ENCODE measurements at regions not wholly inside any gene's neighbourhood (a gene's known extent, or its start where the extent isn't known, plus 50 kb on each side); places are given as distances from the start of the nearest gene placed in this dataset.

GRCh38 chr3:102063572-102063971, 214.3 kb downstream of the NFKBIZ start:
- Histone ChIP-seq H3K27me3 (ENCODE audit: insufficient read depth, low read length) (no peaks in the 10 kb centered on the region), H3K4me2 (ENCODE audit: insufficient read depth, low read length) (no peak overlapping the region), H3K4me3 (ENCODE audit: insufficient read depth, low read length) (no peak overlapping the region), H3K36me3 (ENCODE audit: insufficient read depth, low read length) (no peaks in the 10 kb centered on the region), H3K79me2 (ENCODE audit: insufficient read depth, low read length) (no peaks in the 10 kb centered on the region), H4K20me1 (ENCODE audit: insufficient read depth, low read length) (no peaks in the 10 kb centered on the region), H3K9me3 (ENCODE audit: low read depth, low read length) (no peaks in the 10 kb centered on the region), H3K27ac (ENCODE audit: low read depth, low read length) (no peak overlapping the region), H2AFZ (ENCODE audit: low read length) (no peak overlapping the region), H3K4me1 (ENCODE audit: insufficient read depth, low read length) (peaks cover 10% of the 10 kb centered on the region)
- no peak for TF ChIP-seq CTCF (IDR thresholded peaks at IDR 0.05; ENCODE audit: extremely low read depth, low read depth, low read length)
- DNase-seq (ENCODE audit: insufficient read length, low spot score, missing footprints) = no peak

- no peaks in the 10 kb centered on the region for H3K36me3 ChIP-seq (ENCODE audit: insufficient read depth, low read length)
- H3K27ac ChIP-seq (ENCODE audit: low read depth, low read length) = no peak overlapping the region
- DNase-seq (ENCODE audit: insufficient read length, low spot score, missing footprints) = no peak
- no peak overlapping the region for H2AFZ ChIP-seq (ENCODE audit: low read length)
- no peaks in the 10 kb centered on the region for H3K79me2 ChIP-seq (ENCODE audit: insufficient read depth, low read length)
- H3K4me2 ChIP-seq (ENCODE audit: insufficient read depth, low read length) = no peak overlapping the region
- no peaks in the 10 kb centered on the region for H3K27me3 ChIP-seq (ENCODE audit: insufficient read depth, low read length)
- H3K4me1 ChIP-seq (ENCODE audit: insufficient read depth, low read length) = peaks cover 21% of the 10 kb centered on the region
- TF ChIP-seq CTCF (IDR thresholded peaks at IDR 0.05; ENCODE audit: extremely low read depth, low read depth, low read length) = no peak
- no peaks in the 10 kb centered on the region for H3K9me3 ChIP-seq (ENCODE audit: low read depth, low read length)
- no peaks in the 10 kb centered on the region for H4K20me1 ChIP-seq (ENCODE audit: insufficient read depth, low read length)
- H3K4me3 ChIP-seq (ENCODE audit: insufficient read depth, low read length) = no peak overlapping the region
These were observed 217.2 kb downstream of the NFKBIZ start for GRCh38 chr3:102066470-102066869.

GRCh38 chr3:102068327-102068726, 219.0 kb downstream of the NFKBIZ start:
- no peaks in the 10 kb centered on the region for H4K20me1 ChIP-seq (ENCODE audit: insufficient read depth, low read length)
- TF ChIP-seq CTCF (IDR thresholded peaks at IDR 0.05; ENCODE audit: extremely low read depth, low read depth, low read length) = no peak
- peaks cover 21% of the 10 kb centered on the region for H3K4me1 ChIP-seq (ENCODE audit: insufficient read depth, low read length)
- DNase-seq (ENCODE audit: insufficient read length, low spot score, missing footprints) = no peak
- no peak overlapping the region for H2AFZ ChIP-seq (ENCODE audit: low read length)
- no peaks in the 10 kb centered on the region for H3K27me3 ChIP-seq (ENCODE audit: insufficient read depth, low read length)
- H3K9me3 ChIP-seq (ENCODE audit: low read depth, low read length) = no peaks in the 10 kb centered on the region
- no peaks in the 10 kb centered on the region for H3K79me2 ChIP-seq (ENCODE audit: insufficient read depth, low read length)
- H3K36me3 ChIP-seq (ENCODE audit: insufficient read depth, low read length) = no peaks in the 10 kb centered on the region
- H3K27ac ChIP-seq (ENCODE audit: low read depth, low read length) = peak overlapping the region; percentile 78
- H3K4me3 ChIP-seq (ENCODE audit: insufficient read depth, low read length) = no peak overlapping the region
- H3K4me2 ChIP-seq (ENCODE audit: insufficient read depth, low read length) = no peak overlapping the region

- Histone ChIP-seq H3K27ac (ENCODE audit: low read depth, low read length) (peak overlapping the region; percentile 78), H4K20me1 (ENCODE audit: insufficient read depth, low read length) (no peaks in the 10 kb centered on the region), H3K79me2 (ENCODE audit: insufficient read depth, low read length) (no peaks in the 10 kb centered on the region), H3K36me3 (ENCODE audit: insufficient read depth, low read length) (no peaks in the 10 kb centered on the region), H3K4me1 (ENCODE audit: insufficient read depth, low read length) (peaks cover 21% of the 10 kb centered on the region), H2AFZ (ENCODE audit: low read length) (no peak overlapping the region), H3K9me3 (ENCODE audit: low read depth, low read length) (no peaks in the 10 kb centered on the region), H3K27me3 (ENCODE audit: insufficient read depth, low read length) (no peaks in the 10 kb centered on the region), H3K4me2 (ENCODE audit: insufficient read depth, low read length) (peak overlapping the region; percentile 54), H3K4me3 (ENCODE audit: insufficient read depth, low read length) (no peak overlapping the region)
- TF ChIP-seq CTCF (IDR thresholded peaks at IDR 0.05; ENCODE audit: extremely low read depth, low read depth, low read length) = no peak
- DNase-seq (ENCODE audit: insufficient read length, low spot score, missing footprints) = no peak
These were observed 219.4 kb downstream of the NFKBIZ start for GRCh38 chr3:102068736-102069135.
